Endothelial cell of umbilical vein (primary cell): ENCODE measurements at regions not wholly inside any gene's neighbourhood (a gene's known extent, or its start where the extent isn't known, plus 50 kb on each side); places are given as distances from the start of the nearest gene placed in this dataset.

Experiments
- BruUV-seq: library from RNA; stranded (reverse); fragments of 400-500 nt; replicated peaks from 2 replicates; lab custom pipeline; 2021; lab: Mats Ljungman, UMichigan
- CTCF ChIA-PET: fragments of 300-600, 350-600 bp; sonication (Branson Sonifier 250); formaldehyde crosslinking; loops from one replicate; lab custom pipeline; 2021; ENCODE audit warnings: antibody characterized with exemption, inconsistent platforms; lab: Charles Lee
- POLR2A ChIA-PET: fragments of 300-600, 350-600 bp; sonication (Branson Sonifier 250); formaldehyde crosslinking; loops from one replicate; lab custom pipeline; 2021; ENCODE audit warnings: antibody characterized with exemption, inconsistent platforms; lab: Charles Lee
- DNase-seq: peaks from one replicate; pipeline ENCODE4 v3.0.0-alpha.2; 2011; ENCODE audit warnings: low read depth, low spot score
- FAIRE-seq: peaks from 2 replicates; lab custom pipeline; 2011; peaks lifted over from hg19 to GRCh38; lab: Jason Lieb, UNC
- H2AFZ ChIP-seq: 2 replicates; pipeline ENCODE4 v1.6.0; 2012; ENCODE audit warnings: low read depth, low read length, control low read depth, inconsistent platforms
- H3K27ac ChIP-seq: 2 replicates; pipeline ENCODE4 v1.5.1; 2011; ENCODE audit warnings: low read depth, mild to moderate bottlenecking, control low read depth, low read length, moderate library complexity; ENCODE audit not compliant: insufficient read depth
- H3K27me3 ChIP-seq, 2 experiments: 2 replicates each; pipeline versions ENCODE4 v1.6.0 to v1.6.1; 2011; ENCODE audit warnings: low read length in 2 of 2, mixed read lengths in 1 of 2; ENCODE audit not compliant: control insufficient read depth in 2 of 2, insufficient read depth in 2 of 2
- H3K36me3 ChIP-seq, 2 experiments: 2 replicates in 1 of 2; 3 replicates in 1 of 2; pipeline ENCODE4 v1.5.1; 2011; ENCODE audit warnings: low read length in 2 of 2, mild to moderate bottlenecking in 1 of 2, moderate library complexity in 1 of 2; ENCODE audit not compliant: control insufficient read depth in 2 of 2, insufficient read depth in 2 of 2; ENCODE audit errors: extremely low read depth in 1 of 2
- H3K4me1 ChIP-seq: 3 replicates; pipeline ENCODE4 v1.5.1; 2011; ENCODE audit warnings: mild to moderate bottlenecking, low read length; ENCODE audit not compliant: control insufficient read depth, insufficient read depth; ENCODE audit errors: extremely low read depth
- H3K4me2 ChIP-seq: 2 replicates; pipeline ENCODE4 v1.6.1; 2011; ENCODE audit warnings: low read length, control low read depth, mixed read lengths; ENCODE audit not compliant: insufficient read depth
- H3K4me3 ChIP-seq, 3 experiments: fragments of 200-600 bp in 1 of 3; sonication (generic), shearing (Covaris generic) in 1 of 3; replicated peaks in 1 of 3; 2 replicates each; pipeline ENCODE4 v1.5.1; 2011 to 2016; ENCODE audit warnings: control low read depth in 3 of 3, low read length in 3 of 3, mild to moderate bottlenecking in 2 of 3, inconsistent platforms in 1 of 3, low read depth in 1 of 3, moderate library complexity in 1 of 3; ENCODE audit not compliant: insufficient read depth in 1 of 3
- H3K79me2 ChIP-seq: 2 replicates; pipeline ENCODE4 v1.6.0; 2012; ENCODE audit warnings: low read length, inconsistent platforms; ENCODE audit not compliant: control insufficient read depth, insufficient read depth
- H3K9ac ChIP-seq: replicated peaks from 2 replicates; pipeline ENCODE3; 2011; ENCODE audit warnings: low read length, control low read depth; ENCODE audit not compliant: insufficient read depth; ENCODE audit errors: extremely low read depth
- H3K9me1 ChIP-seq: replicated peaks from 3 replicates; pipeline ENCODE4 v1.6.0; 2011; ENCODE audit warnings: mild to moderate bottlenecking, low read length; ENCODE audit not compliant: control insufficient read depth, insufficient read depth; ENCODE audit errors: extremely low read depth
- H3K9me3 ChIP-seq: replicated peaks from 2 replicates; pipeline ENCODE4 v1.5.1; 2012; ENCODE audit warnings: low read length, inconsistent platforms; ENCODE audit not compliant: control insufficient read depth, insufficient read depth
- H4K20me1 ChIP-seq: replicated peaks from 2 replicates; pipeline ENCODE3; 2011; ENCODE audit warnings: mild to moderate bottlenecking, low read length; ENCODE audit not compliant: control insufficient read depth, insufficient read depth; ENCODE audit errors: extremely low read depth
- EZH2 ChIP-seq: IDR thresholded peaks from 2 replicates; pipeline ENCODE4 v1.6.1; 2012; ENCODE audit warnings: borderline replicate concordance, low read depth, mild to moderate bottlenecking, moderate library complexity, low read length, inconsistent platforms; ENCODE audit not compliant: severe bottlenecking
- FOS ChIP-seq: IDR thresholded peaks from 2 replicates; pipeline ENCODE4 v1.6.1; 2011; ENCODE audit warnings: mild to moderate bottlenecking, low read length, moderate library complexity, borderline replicate concordance; ENCODE audit not compliant: insufficient read depth
- GATA2 ChIP-seq: IDR thresholded peaks from 2 replicates; pipeline ENCODE4 v1.7.0; 2011; ENCODE audit warnings: low read depth, mild to moderate bottlenecking, moderate library complexity, mixed read lengths, low read length; ENCODE audit not compliant: insufficient read length, insufficient read depth
- JUN ChIP-seq: IDR thresholded peaks from 2 replicates; pipeline ENCODE4 v1.6.1; 2011; ENCODE audit warnings: borderline replicate concordance, low read depth; ENCODE audit not compliant: insufficient read length, insufficient read depth
- MYC ChIP-seq: IDR thresholded peaks from one replicate; pipeline ENCODE4 v1.6.1; 2011; ENCODE audit warnings: mild to moderate bottlenecking, low read depth, low read length
- POLR2A ChIP-seq: IDR thresholded peaks from 2 replicates; pipeline ENCODE4 v1.6.1; 2012; ENCODE audit warnings: low read depth, mild to moderate bottlenecking, control low read depth, low read length
- POLR2AphosphoS5 ChIP-seq: IDR thresholded peaks from 2 replicates; pipeline ENCODE4 v1.6.1; 2012; ENCODE audit warnings: low read depth, mild to moderate bottlenecking, control low read depth, low read length, moderate library complexity; ENCODE audit not compliant: insufficient read depth
- dilution Hi-C: fragments of 300-500 bp; cut with MboI; formaldehyde crosslinking; loops from one replicate; pipeline ENCODE4 v1.15.0; 2019; ENCODE audit warnings: low sequenced_read_pairs; ENCODE audit not compliant: extremely low pct_ligation_motif_present
- intact Hi-C: fragments of 100-400 bp; cut with micrococcal nuclease; formaldehyde crosslinking; loops from one replicate; pipeline ENCODE4 v1.10.0; 2022
- TF ChIP-seq, protein P1 (sequence below), 2 donors: IDR thresholded peaks; 1 replicate in 1 of 2; 2 replicates in 1 of 2; pipeline ENCODE4 v1.5.1; 2011; ENCODE audit warnings: low read length in 2 of 2, mild to moderate bottlenecking in 2 of 2, moderate library complexity in 2 of 2, control low read depth in 1 of 2, inconsistent platforms in 1 of 2, low read depth in 1 of 2; ENCODE audit not compliant: insufficient read depth in 1 of 2; ENCODE audit errors: extremely low read depth in 1 of 2
- TF ChIP-seq, protein P2 (sequence below): IDR thresholded peaks from 2 replicates; pipeline ENCODE4 v1.6.1; 2011; ENCODE audit not compliant: insufficient read depth, insufficient read length

DNA sequence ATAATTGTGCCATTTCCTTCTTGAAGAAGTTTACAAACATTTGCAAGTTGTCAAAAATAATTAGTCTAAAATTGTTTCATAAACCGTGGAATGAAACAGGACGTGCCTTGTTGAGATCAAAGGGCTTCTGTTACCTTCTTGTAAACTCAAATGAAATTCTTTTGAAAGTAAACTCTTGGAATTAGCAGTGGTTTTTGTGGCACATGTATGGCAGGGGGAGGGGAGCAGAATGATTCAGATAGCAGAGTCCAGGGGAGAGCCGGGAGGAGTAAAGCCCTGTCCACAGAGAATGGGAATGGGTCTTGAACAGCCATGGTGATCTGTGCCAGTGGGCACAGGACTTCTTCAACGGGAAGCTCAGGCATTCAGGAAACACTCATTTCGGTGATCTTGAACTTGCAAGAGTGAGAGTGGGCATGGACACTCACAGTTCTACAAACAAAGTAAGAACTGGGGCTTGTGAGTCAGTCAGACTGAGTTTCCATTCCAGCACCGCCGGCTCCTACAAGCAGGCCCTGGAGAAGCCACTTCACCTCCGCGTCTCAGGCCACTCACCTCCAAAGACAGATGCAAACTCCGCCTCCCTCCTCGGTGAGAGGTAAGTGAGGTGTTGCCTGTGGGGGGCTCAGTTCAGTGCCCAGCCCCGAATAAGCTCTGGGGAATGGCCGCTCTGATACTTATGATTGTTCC lies 143.1 kb downstream of the CDH26 start:
- H3K36me3 ChIP-seq: no peaks in the 10 kb centered on the region
- peaks cover 6% of the 10 kb centered on the region for H3K9me3 ChIP-seq
- H3K4me1 ChIP-seq: no peaks in the 10 kb centered on the region
- dilution Hi-C loops: no loop called here
- FAIRE-seq (no peak), DNase-seq (no peak)
- H3K79me2 ChIP-seq: no peaks in the 10 kb centered on the region
- no peak overlapping the region for H3K27ac ChIP-seq
- H3K27me3 ChIP-seq: no peaks in the 10 kb centered on the region
- BruUV-seq: no TSS peak
- intact Hi-C loops: no loop called here
- POLR2A ChIA-PET: no interaction called here
- H4K20me1 ChIP-seq: no peaks in the 10 kb centered on the region
- no peak overlapping the region for H3K4me2 ChIP-seq
- H3K9me1 ChIP-seq: no peaks in the 10 kb centered on the region
- H3K9ac ChIP-seq: no peak overlapping the region
- TF ChIP-seq, protein P1, sequence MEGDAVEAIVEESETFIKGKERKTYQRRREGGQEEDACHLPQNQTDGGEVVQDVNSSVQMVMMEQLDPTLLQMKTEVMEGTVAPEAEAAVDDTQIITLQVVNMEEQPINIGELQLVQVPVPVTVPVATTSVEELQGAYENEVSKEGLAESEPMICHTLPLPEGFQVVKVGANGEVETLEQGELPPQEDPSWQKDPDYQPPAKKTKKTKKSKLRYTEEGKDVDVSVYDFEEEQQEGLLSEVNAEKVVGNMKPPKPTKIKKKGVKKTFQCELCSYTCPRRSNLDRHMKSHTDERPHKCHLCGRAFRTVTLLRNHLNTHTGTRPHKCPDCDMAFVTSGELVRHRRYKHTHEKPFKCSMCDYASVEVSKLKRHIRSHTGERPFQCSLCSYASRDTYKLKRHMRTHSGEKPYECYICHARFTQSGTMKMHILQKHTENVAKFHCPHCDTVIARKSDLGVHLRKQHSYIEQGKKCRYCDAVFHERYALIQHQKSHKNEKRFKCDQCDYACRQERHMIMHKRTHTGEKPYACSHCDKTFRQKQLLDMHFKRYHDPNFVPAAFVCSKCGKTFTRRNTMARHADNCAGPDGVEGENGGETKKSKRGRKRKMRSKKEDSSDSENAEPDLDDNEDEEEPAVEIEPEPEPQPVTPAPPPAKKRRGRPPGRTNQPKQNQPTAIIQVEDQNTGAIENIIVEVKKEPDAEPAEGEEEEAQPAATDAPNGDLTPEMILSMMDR (IDR thresholded peaks at IDR 0.05; ENCODE audit: extremely low read depth in 1 of 2, insufficient read depth in 1 of 2, low read depth in 1 of 2, low read length in 2 of 2): no peak
- no peak for TF ChIP-seq POLR2A
- TF ChIP-seq JUN: no peak
- TF ChIP-seq, protein P2, sequence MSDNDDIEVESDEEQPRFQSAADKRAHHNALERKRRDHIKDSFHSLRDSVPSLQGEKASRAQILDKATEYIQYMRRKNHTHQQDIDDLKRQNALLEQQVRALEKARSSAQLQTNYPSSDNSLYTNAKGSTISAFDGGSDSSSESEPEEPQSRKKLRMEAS: no peak
- no peak for TF ChIP-seq MYC
- TF ChIP-seq FOS: no peak
- no peak for TF ChIP-seq POLR2AphosphoS5
- TF ChIP-seq EZH2: no peak
- TF ChIP-seq GATA2: no peak
- CTCF ChIA-PET: no interaction called here
- H3K4me3 ChIP-seq: no peak overlapping the region
- no peak overlapping the region for H2AFZ ChIP-seq
